ENCODE measurements at regions not wholly inside any gene's neighbourhood (a gene's known extent, or its start where the extent isn't known, plus 50 kb on each side); places are given as distances from the start of the nearest gene placed in this dataset.

GRCh38 chr10:33100781-33101391 is 142.9 kb upstream of the ITGB1 start:
- DNase-seq: no peak

GRCh38 chr10:33099748-33100147 is 141.7 kb upstream of the ITGB1 start:
- DNase-seq: no peak

- no peak for DNase-seq
Observed at GRCh38 chr10:33098951-33099663, 141.1 kb upstream of the ITGB1 start.

GRCh38 chr10:33095867-33096815 is 138.1 kb upstream of the ITGB1 start:
- DNase-seq: no peak

- DNase-seq: no peak
Observed at GRCh38 chr10:33094263-33095051, 136.4 kb upstream of the ITGB1 start.

GRCh38 chr10:33093362-33093761 is 135.3 kb upstream of the ITGB1 start:
- no peak for DNase-seq

- DNase-seq: no peak
Observed at GRCh38 chr10:33092596-33092995, 134.6 kb upstream of the ITGB1 start.

- no peak for DNase-seq
Observed at GRCh38 chr10:33091201-33091600, 133.2 kb upstream of the ITGB1 start.

- no peak for DNase-seq
Observed at GRCh38 chr10:33088990-33089389, 131.0 kb upstream of the ITGB1 start.

GRCh38 chr10:33087922-33088321 is 129.9 kb upstream of the ITGB1 start:
- DNase-seq: no peak

- no peak for DNase-seq
Observed at GRCh38 chr10:33087152-33087551, 129.1 kb upstream of the ITGB1 start.

GRCh38 chr10:33086100-33086499 is 128.1 kb upstream of the ITGB1 start:
- DNase-seq: no peak

- no peak for DNase-seq
Observed at GRCh38 chr10:33085313-33085833, 127.3 kb upstream of the ITGB1 start.

GRCh38 chr10:33084453-33084852 is 126.4 kb upstream of the ITGB1 start:
- DNase-seq: no peak

GRCh38 chr10:33082373-33082895 is 124.4 kb upstream of the ITGB1 start:
- DNase-seq: no peak

- DNase-seq: peak in 1 of 2 experiments; percentile 21
Observed at GRCh38 chr10:33080467-33080866, 122.4 kb upstream of the ITGB1 start.

GRCh38 chr10:33074443-33074842 is 116.4 kb upstream of the ITGB1 start:
- DNase-seq: no peak

GRCh38 chr10:33073641-33074415 is 115.8 kb upstream of the ITGB1 start:
- DNase-seq: no peak

GRCh38 chr10:33071857-33072256 is 113.8 kb upstream of the ITGB1 start:
- no peak for DNase-seq

- no peak for DNase-seq
Observed at GRCh38 chr10:33070101-33070500, 112.1 kb upstream of the ITGB1 start.

- DNase-seq: no peak
Observed at GRCh38 chr10:33067917-33068316, 109.9 kb upstream of the ITGB1 start.
